ENCODE measurements at regions not wholly inside any gene's neighbourhood (a gene's known extent, or its start where the extent isn't known, plus 50 kb on each side); places are given as distances from the start of the nearest gene placed in this dataset.

DNA sequence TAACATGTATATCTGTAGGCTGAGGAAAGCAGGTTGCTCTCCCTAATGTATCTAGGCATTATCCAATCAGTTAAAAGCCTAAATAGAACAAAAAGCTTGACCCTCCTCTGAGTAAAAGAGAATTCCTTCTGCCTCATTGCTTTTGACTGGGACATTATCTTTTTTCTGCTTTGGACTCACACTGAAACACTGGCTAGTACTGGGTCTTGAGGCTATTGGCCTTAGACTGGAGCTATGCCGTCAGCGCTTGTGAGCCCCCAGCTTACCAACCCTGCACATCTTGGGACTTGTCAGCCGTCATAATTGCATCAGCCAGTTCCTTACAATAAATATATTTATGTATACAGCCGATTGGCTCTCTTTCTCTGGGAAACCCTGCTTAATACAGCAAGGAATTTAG, 206.8 kb upstream of the ARHGAP24 start:
- Histone ChIP-seq H3K9me3 (ENCODE audit: insufficient read depth, low read depth, low read length) (no peaks in the 10 kb centered on the region), H3K4me3 (ENCODE audit: insufficient read depth, low read depth, low read length) (no peak overlapping the region), H2AFZ (ENCODE audit: low read depth, low read length) (no peak overlapping the region), H3K4me2 (ENCODE audit: low read length) (no peak overlapping the region), H4K20me1 (ENCODE audit: insufficient read depth, low read length) (no peaks in the 10 kb centered on the region), H3K36me3 (ENCODE audit: insufficient read depth, low read length) (no peaks in the 10 kb centered on the region), H3K27ac (ENCODE audit: low read depth, low read length) (no peak overlapping the region), H3K79me2 (ENCODE audit: insufficient read depth, low read length) (no peaks in the 10 kb centered on the region), H3K27me3 (ENCODE audit: insufficient read depth, low read length) (no peaks in the 10 kb centered on the region), H3K4me1 (ENCODE audit: insufficient read depth, low read length) (no peaks in the 10 kb centered on the region), H3K9ac (ENCODE audit: low read length) (no peak overlapping the region)
- Mint-ChIP-seq H3K27me3 (ENCODE audit: low read depth, unreplicated experiment) (no peaks in the 10 kb centered on the region), H3K36me3 (ENCODE audit: low read depth, unreplicated experiment) (no peaks in the 10 kb centered on the region), H3K27ac (ENCODE audit: unreplicated experiment) (no peak overlapping the region), H3K4me1 (ENCODE audit: low read depth, unreplicated experiment) (no peaks in the 10 kb centered on the region), H3K4me3 (ENCODE audit: unreplicated experiment) (no peak overlapping the region), H3K9me3 (ENCODE audit: unreplicated experiment) (no peaks in the 10 kb centered on the region)
- FAIRE-seq = no peak
- DNase-seq (ENCODE audit: low read depth) = no peak
- TF ChIP-seq, protein P1, sequence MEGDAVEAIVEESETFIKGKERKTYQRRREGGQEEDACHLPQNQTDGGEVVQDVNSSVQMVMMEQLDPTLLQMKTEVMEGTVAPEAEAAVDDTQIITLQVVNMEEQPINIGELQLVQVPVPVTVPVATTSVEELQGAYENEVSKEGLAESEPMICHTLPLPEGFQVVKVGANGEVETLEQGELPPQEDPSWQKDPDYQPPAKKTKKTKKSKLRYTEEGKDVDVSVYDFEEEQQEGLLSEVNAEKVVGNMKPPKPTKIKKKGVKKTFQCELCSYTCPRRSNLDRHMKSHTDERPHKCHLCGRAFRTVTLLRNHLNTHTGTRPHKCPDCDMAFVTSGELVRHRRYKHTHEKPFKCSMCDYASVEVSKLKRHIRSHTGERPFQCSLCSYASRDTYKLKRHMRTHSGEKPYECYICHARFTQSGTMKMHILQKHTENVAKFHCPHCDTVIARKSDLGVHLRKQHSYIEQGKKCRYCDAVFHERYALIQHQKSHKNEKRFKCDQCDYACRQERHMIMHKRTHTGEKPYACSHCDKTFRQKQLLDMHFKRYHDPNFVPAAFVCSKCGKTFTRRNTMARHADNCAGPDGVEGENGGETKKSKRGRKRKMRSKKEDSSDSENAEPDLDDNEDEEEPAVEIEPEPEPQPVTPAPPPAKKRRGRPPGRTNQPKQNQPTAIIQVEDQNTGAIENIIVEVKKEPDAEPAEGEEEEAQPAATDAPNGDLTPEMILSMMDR (IDR thresholded peaks at IDR 0.05; ENCODE audit: insufficient read depth, low read depth, low read length) = no peak
- TF ChIP-seq EZH2 (IDR thresholded peaks at IDR 0.05; ENCODE audit: insufficient read depth, low read length) = no peak

DNA sequence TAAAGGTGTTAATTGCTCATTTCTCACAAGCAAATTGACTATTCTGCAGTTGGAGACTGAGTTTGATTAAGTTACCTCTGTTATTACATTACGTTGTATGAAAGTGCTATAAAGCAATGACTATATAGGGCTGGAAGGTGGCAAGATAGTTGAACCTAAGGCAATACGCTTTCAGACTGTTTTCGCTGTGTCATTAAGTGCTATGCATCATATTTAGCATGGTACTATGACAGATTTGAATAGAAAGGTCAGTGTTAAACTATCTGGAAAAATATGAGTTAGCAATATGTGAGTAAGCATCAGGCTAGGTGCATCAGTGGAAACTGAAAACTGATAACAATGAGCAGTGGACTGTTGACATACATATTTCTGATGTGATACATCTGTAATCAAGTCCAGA, 206.0 kb upstream of the ARHGAP24 start:
- TF ChIP-seq, protein P1 (IDR thresholded peaks at IDR 0.05; ENCODE audit: insufficient read depth, low read depth, low read length) = no peak
- TF ChIP-seq EZH2 (IDR thresholded peaks at IDR 0.05; ENCODE audit: insufficient read depth, low read length) = no peak
- Histone ChIP-seq H3K9ac (ENCODE audit: low read length) (no peak overlapping the region), H3K79me2 (ENCODE audit: insufficient read depth, low read length) (no peaks in the 10 kb centered on the region), H3K4me1 (ENCODE audit: insufficient read depth, low read length) (no peaks in the 10 kb centered on the region), H3K9me3 (ENCODE audit: insufficient read depth, low read depth, low read length) (no peaks in the 10 kb centered on the region), H3K27ac (ENCODE audit: low read depth, low read length) (no peak overlapping the region), H4K20me1 (ENCODE audit: insufficient read depth, low read length) (no peaks in the 10 kb centered on the region), H2AFZ (ENCODE audit: low read depth, low read length) (no peak overlapping the region), H3K27me3 (ENCODE audit: insufficient read depth, low read length) (no peaks in the 10 kb centered on the region), H3K4me3 (ENCODE audit: insufficient read depth, low read depth, low read length) (no peak overlapping the region), H3K4me2 (ENCODE audit: low read length) (no peak overlapping the region), H3K36me3 (ENCODE audit: insufficient read depth, low read length) (no peaks in the 10 kb centered on the region)
- no peaks in the 10 kb centered on the region for H3K27me3 Mint-ChIP-seq (ENCODE audit: low read depth, unreplicated experiment)
- no peak overlapping the region for H3K27ac Mint-ChIP-seq (ENCODE audit: unreplicated experiment)
- no peak overlapping the region for H3K4me3 Mint-ChIP-seq (ENCODE audit: unreplicated experiment)
- no peaks in the 10 kb centered on the region for H3K4me1 Mint-ChIP-seq (ENCODE audit: low read depth, unreplicated experiment)
- H3K9me3 Mint-ChIP-seq (ENCODE audit: unreplicated experiment) = peaks cover 3% of the 10 kb centered on the region
- H3K36me3 Mint-ChIP-seq (ENCODE audit: low read depth, unreplicated experiment) = no peaks in the 10 kb centered on the region
- no peak for DNase-seq (ENCODE audit: low read depth)
- no peak for FAIRE-seq

DNA sequence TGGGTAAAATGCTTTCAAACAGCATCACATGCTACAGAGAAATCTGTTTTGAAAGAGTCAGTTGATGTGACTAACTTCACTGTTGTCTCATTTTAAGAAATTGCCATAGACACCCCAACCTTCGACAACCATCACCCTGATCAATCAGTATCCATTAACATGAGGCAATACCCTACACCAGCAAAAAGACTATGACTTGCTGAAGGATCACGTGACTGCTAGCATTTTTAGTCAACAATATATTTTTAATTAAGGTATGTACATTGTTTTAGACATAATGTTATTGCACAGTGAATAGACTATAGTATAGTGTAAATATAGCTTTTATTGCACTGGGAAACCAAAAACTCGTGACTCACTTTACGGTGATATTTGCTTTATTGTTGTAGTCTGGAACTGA, 200.0 kb upstream of the ARHGAP24 start:
- Histone ChIP-seq H3K4me3 (ENCODE audit: insufficient read depth, low read depth, low read length) (no peak overlapping the region), H3K36me3 (ENCODE audit: insufficient read depth, low read length) (no peaks in the 10 kb centered on the region), H3K4me2 (ENCODE audit: low read length) (no peak overlapping the region), H3K9ac (ENCODE audit: low read length) (no peak overlapping the region), H2AFZ (ENCODE audit: low read depth, low read length) (no peak overlapping the region), H3K27me3 (ENCODE audit: insufficient read depth, low read length) (no peaks in the 10 kb centered on the region), H3K27ac (ENCODE audit: low read depth, low read length) (no peak overlapping the region), H4K20me1 (ENCODE audit: insufficient read depth, low read length) (no peaks in the 10 kb centered on the region), H3K9me3 (ENCODE audit: insufficient read depth, low read depth, low read length) (no peaks in the 10 kb centered on the region), H3K4me1 (ENCODE audit: insufficient read depth, low read length) (no peaks in the 10 kb centered on the region), H3K79me2 (ENCODE audit: insufficient read depth, low read length) (no peaks in the 10 kb centered on the region)
- peaks cover 3% of the 10 kb centered on the region for H3K9me3 Mint-ChIP-seq (ENCODE audit: unreplicated experiment)
- TF ChIP-seq EZH2 (IDR thresholded peaks at IDR 0.05; ENCODE audit: insufficient read depth, low read length) = no peak
- TF ChIP-seq, protein P1 (IDR thresholded peaks at IDR 0.05; ENCODE audit: insufficient read depth, low read depth, low read length) = no peak
- FAIRE-seq = no peak
- no peaks in the 10 kb centered on the region for H3K36me3 Mint-ChIP-seq (ENCODE audit: low read depth, unreplicated experiment)
- no peak for DNase-seq (ENCODE audit: low read depth)
- no peaks in the 10 kb centered on the region for H3K27me3 Mint-ChIP-seq (ENCODE audit: low read depth, unreplicated experiment)
- H3K27ac Mint-ChIP-seq (ENCODE audit: unreplicated experiment) = no peak overlapping the region
- no peaks in the 10 kb centered on the region for H3K4me1 Mint-ChIP-seq (ENCODE audit: low read depth, unreplicated experiment)
- no peak overlapping the region for H3K4me3 Mint-ChIP-seq (ENCODE audit: unreplicated experiment)
